ENCODE measurements at regions not wholly inside any gene's neighbourhood (a gene's known extent, or its start where the extent isn't known, plus 50 kb on each side); places are given as distances from the start of the nearest gene placed in this dataset.
A peak's percentile ranks its signal among the peaks of the same experiment; 100 is the strongest.

DNA sequence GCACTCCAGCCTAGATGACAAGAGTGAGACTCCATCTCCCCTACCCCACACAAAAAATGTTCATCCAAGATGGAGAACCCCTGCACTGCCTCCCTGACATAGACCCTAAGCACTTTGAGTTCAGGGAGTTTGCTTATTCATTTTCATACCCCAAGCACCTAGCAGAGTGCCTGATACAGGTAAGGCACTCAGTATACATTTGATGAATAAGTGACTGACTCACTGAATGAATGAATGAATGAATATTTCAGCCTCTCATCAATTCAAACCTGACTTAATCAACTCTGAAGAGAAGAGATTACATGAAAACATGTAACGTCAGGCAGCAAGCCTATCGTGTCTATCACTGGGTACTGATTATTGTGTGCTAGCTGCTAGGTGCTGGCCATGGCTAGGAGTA, 121.3 kb upstream of the GADD45A start:
- Histone ChIP-seq H3K9me3 (no peaks in the 10 kb centered on the region), H3K27ac (peak overlapping the region; percentile 10 to 88), H3K36me3 (no peaks in the 10 kb centered on the region), H3K4me3 (no peak overlapping the region), H3K27me3 (no peaks in the 10 kb centered on the region), H3K4me1 (no peaks in the 10 kb centered on the region)
- TF ChIP-seq POLR2AphosphoS5 (IDR thresholded peaks at IDR 0.05): no peak
- TF ChIP-seq, protein P1, sequence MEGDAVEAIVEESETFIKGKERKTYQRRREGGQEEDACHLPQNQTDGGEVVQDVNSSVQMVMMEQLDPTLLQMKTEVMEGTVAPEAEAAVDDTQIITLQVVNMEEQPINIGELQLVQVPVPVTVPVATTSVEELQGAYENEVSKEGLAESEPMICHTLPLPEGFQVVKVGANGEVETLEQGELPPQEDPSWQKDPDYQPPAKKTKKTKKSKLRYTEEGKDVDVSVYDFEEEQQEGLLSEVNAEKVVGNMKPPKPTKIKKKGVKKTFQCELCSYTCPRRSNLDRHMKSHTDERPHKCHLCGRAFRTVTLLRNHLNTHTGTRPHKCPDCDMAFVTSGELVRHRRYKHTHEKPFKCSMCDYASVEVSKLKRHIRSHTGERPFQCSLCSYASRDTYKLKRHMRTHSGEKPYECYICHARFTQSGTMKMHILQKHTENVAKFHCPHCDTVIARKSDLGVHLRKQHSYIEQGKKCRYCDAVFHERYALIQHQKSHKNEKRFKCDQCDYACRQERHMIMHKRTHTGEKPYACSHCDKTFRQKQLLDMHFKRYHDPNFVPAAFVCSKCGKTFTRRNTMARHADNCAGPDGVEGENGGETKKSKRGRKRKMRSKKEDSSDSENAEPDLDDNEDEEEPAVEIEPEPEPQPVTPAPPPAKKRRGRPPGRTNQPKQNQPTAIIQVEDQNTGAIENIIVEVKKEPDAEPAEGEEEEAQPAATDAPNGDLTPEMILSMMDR (IDR thresholded peaks at IDR 0.05): no peak
- TF ChIP-seq POLR2A (IDR thresholded peaks at IDR 0.05): no peak
- intact Hi-C loops (cut with DNase I; ENCODE audit: low total_unique reads): no loop called here
- no peak for DNase-seq (ENCODE audit: low spot score in 2 of 2)

DNA sequence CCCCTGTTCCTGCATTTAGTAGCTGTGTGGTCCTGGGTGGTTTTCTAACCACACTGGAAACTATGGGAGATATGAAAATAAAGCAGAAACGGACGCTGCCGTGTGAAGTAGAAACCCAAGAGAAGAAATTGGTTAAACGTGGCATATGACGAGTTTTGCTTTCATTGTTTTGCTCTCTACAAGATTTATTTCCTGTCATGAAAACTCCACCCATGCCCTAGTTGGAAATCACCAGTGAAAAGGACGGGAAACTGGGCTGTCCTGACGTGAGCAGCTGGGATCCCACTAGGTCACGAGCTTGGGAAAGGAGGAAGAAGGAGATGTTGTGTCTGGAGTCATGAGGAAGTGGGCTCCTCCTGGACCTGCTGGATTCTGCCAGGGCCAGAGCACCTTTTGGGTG, 120.8 kb upstream of the GADD45A start:
- intact Hi-C loops (cut with DNase I; ENCODE audit: low total_unique reads): no loop called here
- H3K27ac ChIP-seq: peak overlapping the region; percentile 10 to 88
- no peaks in the 10 kb centered on the region for H3K4me1 ChIP-seq
- no peak overlapping the region for H3K4me3 ChIP-seq
- no peaks in the 10 kb centered on the region for H3K27me3 ChIP-seq
- H3K9me3 ChIP-seq: no peaks in the 10 kb centered on the region
- H3K36me3 ChIP-seq: no peaks in the 10 kb centered on the region
- no peak for DNase-seq (ENCODE audit: low spot score in 2 of 2)
- TF ChIP-seq, protein P1 (IDR thresholded peaks at IDR 0.05): no peak
- peak in 2 of 3 donors; percentile 61 to 64 for TF ChIP-seq POLR2AphosphoS5 (IDR thresholded peaks at IDR 0.05)

DNA sequence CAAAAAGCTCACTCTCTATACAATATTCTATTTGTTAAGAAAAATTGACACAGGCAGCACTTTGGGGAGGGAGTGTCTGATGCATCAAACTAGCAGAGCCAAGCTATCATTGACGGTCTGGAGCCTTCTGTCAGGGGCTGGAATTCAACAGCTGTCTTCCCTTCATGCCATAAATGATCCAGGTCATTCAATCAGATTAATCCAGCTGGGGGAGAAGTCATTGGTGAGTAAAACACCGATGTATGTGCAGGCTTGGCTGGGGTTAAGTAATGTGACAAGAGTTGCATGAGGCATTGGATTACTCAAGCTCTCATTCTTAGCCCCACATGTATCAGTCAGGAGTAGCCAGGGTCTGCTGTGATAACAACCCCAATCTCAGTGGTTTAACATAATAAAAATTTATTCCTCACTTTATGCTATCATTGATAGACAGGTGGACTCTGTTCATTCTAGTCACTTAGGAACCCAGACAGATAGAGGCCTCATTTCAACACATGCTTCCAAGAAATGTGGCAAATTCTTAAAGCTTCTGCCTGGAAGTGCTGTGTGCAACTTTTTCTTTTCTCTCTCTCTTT, 118.1 kb upstream of the GADD45A start:
- no peaks in the 10 kb centered on the region for H3K9me3 ChIP-seq
- TF ChIP-seq, protein P1 (IDR thresholded peaks at IDR 0.05): no peak
- TF ChIP-seq POLR2A (IDR thresholded peaks at IDR 0.05) (no peak), POLR2AphosphoS5 (IDR thresholded peaks at IDR 0.05) (no peak)
- DNase-seq (ENCODE audit: low spot score in 2 of 2): no peak
- no peaks in the 10 kb centered on the region for H3K27me3 ChIP-seq
- no peaks in the 10 kb centered on the region for H3K4me1 ChIP-seq
- H3K4me3 ChIP-seq: no peak overlapping the region
- no peak overlapping the region for H3K27ac ChIP-seq
- no peaks in the 10 kb centered on the region for H3K36me3 ChIP-seq
- intact Hi-C loops (cut with DNase I; ENCODE audit: low total_unique reads): no loop called here

DNA sequence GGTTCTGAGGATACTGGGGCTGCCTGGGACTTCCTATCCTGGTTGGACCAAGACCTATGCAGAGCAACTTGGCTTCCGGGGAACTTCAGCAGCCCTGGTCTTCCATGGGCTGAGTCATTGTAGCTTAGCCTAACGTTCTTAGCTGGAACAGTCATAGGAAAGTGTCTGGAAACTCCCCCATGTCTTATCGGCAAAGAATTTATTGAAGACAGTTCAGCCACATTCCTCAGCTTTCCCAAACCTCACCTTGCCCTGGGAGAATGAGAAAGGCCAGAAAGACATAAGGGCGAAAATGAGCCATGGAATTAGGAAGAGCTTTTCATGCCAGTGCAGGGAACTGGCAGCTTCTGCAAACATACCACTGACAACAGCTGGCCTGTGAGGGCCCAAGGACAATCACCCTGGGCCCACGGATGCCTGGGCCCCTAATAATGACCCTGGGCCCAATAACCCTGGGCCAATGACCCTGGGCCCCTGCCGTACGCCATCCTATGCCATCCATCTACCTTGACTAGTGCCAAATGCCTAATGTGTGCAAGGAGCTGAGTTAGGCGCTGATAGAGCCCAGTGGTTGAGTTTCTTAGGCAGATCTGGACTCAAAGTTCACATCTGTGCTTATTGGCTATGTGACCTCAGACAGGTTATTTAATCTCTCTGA, 114.4 kb upstream of the GADD45A start:
- Histone ChIP-seq H3K4me3 (no peak overlapping the region), H3K27me3 (no peaks in the 10 kb centered on the region), H3K36me3 (no peaks in the 10 kb centered on the region), H3K9me3 (no peaks in the 10 kb centered on the region), H3K27ac (peak overlapping the region in 1 of 2 donors; percentile 39), H3K4me1 (no peaks in the 10 kb centered on the region)
- TF ChIP-seq POLR2A (IDR thresholded peaks at IDR 0.05): no peak
- TF ChIP-seq, protein P1 (IDR thresholded peaks at IDR 0.05): no peak
- no peak for TF ChIP-seq POLR2AphosphoS5 (IDR thresholded peaks at IDR 0.05)
- no peak for DNase-seq (ENCODE audit: low spot score in 2 of 2)
- intact Hi-C loops (cut with DNase I; ENCODE audit: low total_unique reads): no loop called here

DNA sequence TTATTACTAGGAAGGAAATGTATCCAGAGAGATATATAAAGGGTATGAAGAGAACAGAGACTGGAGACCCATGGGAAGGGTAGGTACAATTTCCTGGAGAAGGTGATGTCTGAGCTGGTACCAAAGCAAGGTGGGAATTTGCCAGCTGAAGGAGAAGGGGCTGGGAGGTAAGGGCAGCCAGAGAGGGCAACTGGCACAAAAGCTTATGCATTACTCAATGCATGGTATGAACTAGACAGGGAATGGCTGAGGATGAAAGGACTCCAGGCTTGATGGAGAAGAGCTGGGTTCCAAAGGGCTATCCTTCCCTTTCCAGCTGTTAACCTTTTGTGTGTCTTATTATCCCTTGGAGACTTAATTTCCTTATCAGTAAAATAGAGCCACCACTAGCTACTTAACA, 113.6 kb upstream of the GADD45A start:
- Histone ChIP-seq H3K36me3 (no peaks in the 10 kb centered on the region), H3K27ac (no peak overlapping the region), H3K4me3 (no peak overlapping the region), H3K9me3 (no peaks in the 10 kb centered on the region), H3K27me3 (no peaks in the 10 kb centered on the region), H3K4me1 (no peaks in the 10 kb centered on the region)
- TF ChIP-seq POLR2AphosphoS5 (IDR thresholded peaks at IDR 0.05) (no peak), POLR2A (IDR thresholded peaks at IDR 0.05) (no peak)
- TF ChIP-seq, protein P1 (IDR thresholded peaks at IDR 0.05): no peak
- intact Hi-C loops (cut with DNase I; ENCODE audit: low total_unique reads): no loop called here
- DNase-seq (ENCODE audit: low spot score in 2 of 2): no peak

Data from breast epithelium (tissue), 4 donors.